Glutamatergic neuron (in vitro differentiated cells): ENCODE measurements at regions not wholly inside any gene's neighbourhood (a gene's known extent, or its start where the extent isn't known, plus 50 kb on each side); places are given as distances from the start of the nearest gene placed in this dataset.

Source experiments
- DNase-seq: peaks from one replicate; pipeline ENCODE4 v3.0.0; 2022
- H3K27ac Mint-ChIP-seq: one replicate; pipeline ENCODE4 v1.8.0; 2020; ENCODE audit warnings: mild to moderate bottlenecking, mixed read lengths, inconsistent platforms; ENCODE audit not compliant: unreplicated experiment
- H3K27me3 Mint-ChIP-seq: one replicate; pipeline ENCODE4 v1.8.0; 2020; ENCODE audit warnings: mild to moderate bottlenecking, moderate library complexity, mixed read lengths, inconsistent platforms; ENCODE audit not compliant: unreplicated experiment
- H3K36me3 Mint-ChIP-seq: one replicate; pipeline ENCODE4 v1.8.0; 2020; ENCODE audit warnings: mild to moderate bottlenecking, mixed read lengths, inconsistent platforms; ENCODE audit not compliant: unreplicated experiment
- H3K4me1 Mint-ChIP-seq: one replicate; pipeline ENCODE4 v1.8.0; 2020; ENCODE audit warnings: mild to moderate bottlenecking, low read depth, mixed read lengths, inconsistent platforms; ENCODE audit not compliant: unreplicated experiment
- H3K4me3 Mint-ChIP-seq: one replicate; pipeline ENCODE4 v1.8.0; 2020; ENCODE audit warnings: mild to moderate bottlenecking, mixed read lengths, inconsistent platforms; ENCODE audit not compliant: unreplicated experiment
- H3K9me3 Mint-ChIP-seq: one replicate; pipeline ENCODE4 v1.8.0; 2020; ENCODE audit warnings: mild to moderate bottlenecking, moderate library complexity, mixed read lengths, inconsistent platforms; ENCODE audit not compliant: unreplicated experiment
- CTCF ChIP-seq: fragments of 200-600 bp; sonication (generic); IDR thresholded peaks from one replicate; pipeline ENCODE4 v1.5.0; 2021; ENCODE audit not compliant: partially characterized antibody, unreplicated experiment

- no peak for DNase-seq
- H3K27ac Mint-ChIP-seq = no peak overlapping the region
- H3K27me3 Mint-ChIP-seq = no peaks in the 10 kb centered on the region
- no peaks in the 10 kb centered on the region for H3K4me1 Mint-ChIP-seq
- H3K4me3 Mint-ChIP-seq = no peak overlapping the region
- no peak for TF ChIP-seq CTCF
- peaks cover under 1% of the 10 kb centered on the region for H3K9me3 Mint-ChIP-seq
- no peaks in the 10 kb centered on the region for H3K36me3 Mint-ChIP-seq
These were observed 774.0 kb upstream of the NOVA1 start for GRCh38 chr14:27371868-27372267.

GRCh38 chr14:27372771-27373170 is 774.9 kb upstream of the NOVA1 start:
- no peak overlapping the region for H3K4me3 Mint-ChIP-seq

GRCh38 chr14:27384124-27384523 is 786.3 kb upstream of the NOVA1 start:
- no peak overlapping the region for H3K4me3 Mint-ChIP-seq
- H3K9me3 Mint-ChIP-seq = peaks cover 3% of the 10 kb centered on the region
- no peak for TF ChIP-seq CTCF
- H3K36me3 Mint-ChIP-seq = no peaks in the 10 kb centered on the region
- H3K27me3 Mint-ChIP-seq = peaks cover 4% of the 10 kb centered on the region
- no peak for DNase-seq
- no peak overlapping the region for H3K27ac Mint-ChIP-seq
- H3K4me1 Mint-ChIP-seq = no peaks in the 10 kb centered on the region

More at GRCh38 chr14:27372771-27373170, 774.9 kb upstream of the NOVA1 start:
- Mint-ChIP-seq H3K4me1 (no peaks in the 10 kb centered on the region), H3K27ac (no peak overlapping the region), H3K27me3 (no peaks in the 10 kb centered on the region), H3K36me3 (no peaks in the 10 kb centered on the region), H3K9me3 (peaks cover 1% of the 10 kb centered on the region)
- DNase-seq = no peak
- no peak for TF ChIP-seq CTCF

DNA sequence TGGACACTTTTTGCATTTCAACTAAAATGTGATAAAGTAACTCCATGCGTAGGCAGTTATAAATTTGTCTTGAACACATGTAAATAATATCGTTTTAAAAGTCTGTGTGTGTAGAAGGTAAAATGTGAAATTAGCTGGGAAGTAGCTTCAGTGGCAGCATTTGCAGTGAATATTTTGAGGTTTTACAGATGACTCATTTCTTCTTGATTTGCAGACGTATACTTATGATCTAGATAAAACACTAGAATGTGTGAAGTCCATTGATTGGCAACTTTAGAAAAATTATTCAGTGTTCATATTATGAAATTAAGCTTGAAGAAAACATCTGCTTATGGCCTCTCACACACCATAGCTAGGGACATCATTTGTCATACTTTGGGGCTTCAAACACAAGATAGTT is 788.6 kb upstream of the NOVA1 start:
- Mint-ChIP-seq H3K9me3 (peaks cover 5% of the 10 kb centered on the region), H3K27me3 (peaks cover 6% of the 10 kb centered on the region), H3K4me3 (no peak overlapping the region), H3K36me3 (no peaks in the 10 kb centered on the region), H3K27ac (no peak overlapping the region), H3K4me1 (peaks cover 3% of the 10 kb centered on the region)
- no peak for DNase-seq
- TF ChIP-seq CTCF = no peak

GRCh38 chr14:27387463-27387862 is 789.6 kb upstream of the NOVA1 start:
- peaks cover 6% of the 10 kb centered on the region for H3K27me3 Mint-ChIP-seq
- no peaks in the 10 kb centered on the region for H3K36me3 Mint-ChIP-seq
- H3K27ac Mint-ChIP-seq = no peak overlapping the region
- peaks cover 5% of the 10 kb centered on the region for H3K9me3 Mint-ChIP-seq
- TF ChIP-seq CTCF = no peak
- DNase-seq = no peak
- no peak overlapping the region for H3K4me3 Mint-ChIP-seq
- H3K4me1 Mint-ChIP-seq = peaks cover 3% of the 10 kb centered on the region
